ENCODE measurements at regions not wholly inside any gene's neighbourhood (a gene's known extent, or its start where the extent isn't known, plus 50 kb on each side); places are given as distances from the start of the nearest gene placed in this dataset.

- H3K4me3 ChIP-seq (replicated peaks; ENCODE audit: insufficient read depth, low read length), result no peak overlapping the region
Measured at GRCh38 chr3:105108823-105109222, 257.9 kb upstream of the ALCAM start.

DNA sequence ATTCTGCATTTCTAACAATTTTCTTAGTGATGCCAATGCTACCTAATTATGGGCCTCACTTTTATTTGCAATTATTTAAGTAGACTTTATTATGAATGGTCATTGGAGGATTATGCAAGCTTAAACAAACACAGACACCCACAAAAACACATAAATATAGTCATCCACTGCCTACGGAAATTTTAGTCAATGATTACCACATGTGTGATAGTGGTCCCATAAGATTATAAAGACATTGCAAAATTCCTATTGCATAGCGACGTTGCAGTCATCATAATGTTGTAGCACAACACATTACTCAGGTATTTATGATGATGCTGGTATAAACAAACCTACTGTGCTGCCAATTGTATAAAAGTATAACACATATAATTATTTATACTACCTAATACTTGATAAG is 247.8 kb upstream of the ALCAM start:
- Histone ChIP-seq H3K27me3 (ENCODE audit: insufficient read depth, poor library complexity, severe bottlenecking) (no peaks in the 10 kb centered on the region), H3K4me3 (replicated peaks; ENCODE audit: insufficient read depth, low read length) (no peak overlapping the region), H3K27ac (replicated peaks) (no peak overlapping the region)
- DNase-seq (ENCODE audit: low read depth in 1 of 2, low spot score in 1 of 2), result no peak
- TF ChIP-seq GABPA (IDR thresholded peaks at IDR 0.05; ENCODE audit: low read depth) (no peak), SPI1 (IDR thresholded peaks at IDR 0.05; ENCODE audit: borderline replicate concordance, low read depth) (no peak), POLR2AphosphoS5 (IDR thresholded peaks at IDR 0.05; ENCODE audit: low read depth) (no peak)
- TF ChIP-seq, protein P1, sequence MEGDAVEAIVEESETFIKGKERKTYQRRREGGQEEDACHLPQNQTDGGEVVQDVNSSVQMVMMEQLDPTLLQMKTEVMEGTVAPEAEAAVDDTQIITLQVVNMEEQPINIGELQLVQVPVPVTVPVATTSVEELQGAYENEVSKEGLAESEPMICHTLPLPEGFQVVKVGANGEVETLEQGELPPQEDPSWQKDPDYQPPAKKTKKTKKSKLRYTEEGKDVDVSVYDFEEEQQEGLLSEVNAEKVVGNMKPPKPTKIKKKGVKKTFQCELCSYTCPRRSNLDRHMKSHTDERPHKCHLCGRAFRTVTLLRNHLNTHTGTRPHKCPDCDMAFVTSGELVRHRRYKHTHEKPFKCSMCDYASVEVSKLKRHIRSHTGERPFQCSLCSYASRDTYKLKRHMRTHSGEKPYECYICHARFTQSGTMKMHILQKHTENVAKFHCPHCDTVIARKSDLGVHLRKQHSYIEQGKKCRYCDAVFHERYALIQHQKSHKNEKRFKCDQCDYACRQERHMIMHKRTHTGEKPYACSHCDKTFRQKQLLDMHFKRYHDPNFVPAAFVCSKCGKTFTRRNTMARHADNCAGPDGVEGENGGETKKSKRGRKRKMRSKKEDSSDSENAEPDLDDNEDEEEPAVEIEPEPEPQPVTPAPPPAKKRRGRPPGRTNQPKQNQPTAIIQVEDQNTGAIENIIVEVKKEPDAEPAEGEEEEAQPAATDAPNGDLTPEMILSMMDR (IDR thresholded peaks at IDR 0.05; ENCODE audit: insufficient read depth, low read length), result no peak
- TF ChIP-seq, protein P2, sequence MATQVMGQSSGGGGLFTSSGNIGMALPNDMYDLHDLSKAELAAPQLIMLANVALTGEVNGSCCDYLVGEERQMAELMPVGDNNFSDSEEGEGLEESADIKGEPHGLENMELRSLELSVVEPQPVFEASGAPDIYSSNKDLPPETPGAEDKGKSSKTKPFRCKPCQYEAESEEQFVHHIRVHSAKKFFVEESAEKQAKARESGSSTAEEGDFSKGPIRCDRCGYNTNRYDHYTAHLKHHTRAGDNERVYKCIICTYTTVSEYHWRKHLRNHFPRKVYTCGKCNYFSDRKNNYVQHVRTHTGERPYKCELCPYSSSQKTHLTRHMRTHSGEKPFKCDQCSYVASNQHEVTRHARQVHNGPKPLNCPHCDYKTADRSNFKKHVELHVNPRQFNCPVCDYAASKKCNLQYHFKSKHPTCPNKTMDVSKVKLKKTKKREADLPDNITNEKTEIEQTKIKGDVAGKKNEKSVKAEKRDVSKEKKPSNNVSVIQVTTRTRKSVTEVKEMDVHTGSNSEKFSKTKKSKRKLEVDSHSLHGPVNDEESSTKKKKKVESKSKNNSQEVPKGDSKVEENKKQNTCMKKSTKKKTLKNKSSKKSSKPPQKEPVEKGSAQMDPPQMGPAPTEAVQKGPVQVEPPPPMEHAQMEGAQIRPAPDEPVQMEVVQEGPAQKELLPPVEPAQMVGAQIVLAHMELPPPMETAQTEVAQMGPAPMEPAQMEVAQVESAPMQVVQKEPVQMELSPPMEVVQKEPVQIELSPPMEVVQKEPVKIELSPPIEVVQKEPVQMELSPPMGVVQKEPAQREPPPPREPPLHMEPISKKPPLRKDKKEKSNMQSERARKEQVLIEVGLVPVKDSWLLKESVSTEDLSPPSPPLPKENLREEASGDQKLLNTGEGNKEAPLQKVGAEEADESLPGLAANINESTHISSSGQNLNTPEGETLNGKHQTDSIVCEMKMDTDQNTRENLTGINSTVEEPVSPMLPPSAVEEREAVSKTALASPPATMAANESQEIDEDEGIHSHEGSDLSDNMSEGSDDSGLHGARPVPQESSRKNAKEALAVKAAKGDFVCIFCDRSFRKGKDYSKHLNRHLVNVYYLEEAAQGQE (IDR thresholded peaks at IDR 0.05; ENCODE audit: insufficient replicate concordance, low read depth), result no peak

More at GRCh38 chr3:105108823-105109222, 257.9 kb upstream of the ALCAM start:
- no peak for DNase-seq (ENCODE audit: low read depth in 1 of 2, low spot score in 1 of 2)
- Histone ChIP-seq H3K27me3 (ENCODE audit: insufficient read depth, poor library complexity, severe bottlenecking) (no peaks in the 10 kb centered on the region), H3K27ac (replicated peaks) (no peak overlapping the region)
- TF ChIP-seq, protein P2 (IDR thresholded peaks at IDR 0.05; ENCODE audit: insufficient replicate concordance, low read depth), result no peak
- TF ChIP-seq POLR2AphosphoS5 (IDR thresholded peaks at IDR 0.05; ENCODE audit: low read depth) (no peak), SPI1 (IDR thresholded peaks at IDR 0.05; ENCODE audit: borderline replicate concordance, low read depth) (no peak), GABPA (IDR thresholded peaks at IDR 0.05; ENCODE audit: low read depth) (no peak)
- TF ChIP-seq, protein P1 (IDR thresholded peaks at IDR 0.05; ENCODE audit: insufficient read depth, low read length), result no peak

DNA sequence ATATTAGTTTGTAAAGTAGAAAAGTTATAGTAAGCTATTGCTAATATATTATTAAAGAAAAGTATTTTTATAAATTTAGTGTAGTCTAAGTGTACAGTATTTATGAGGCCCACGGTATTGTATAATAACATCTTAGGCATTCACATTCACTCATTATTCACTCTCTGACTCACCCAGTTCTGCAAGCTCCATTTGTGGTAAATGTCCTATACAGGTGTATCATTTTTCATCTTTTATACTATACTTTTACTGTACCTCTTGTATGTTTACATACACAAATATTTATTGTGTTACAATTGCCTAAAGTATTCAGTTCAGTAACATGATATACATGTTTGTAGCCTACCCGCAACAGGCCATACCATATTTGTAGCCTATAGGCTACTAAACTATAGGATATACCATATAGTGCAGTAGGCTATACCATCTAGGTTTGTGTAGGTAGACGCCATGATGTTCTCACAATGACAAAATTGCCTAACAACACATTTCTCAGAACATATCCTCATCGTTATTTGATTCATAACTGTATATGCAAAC is 246.8 kb upstream of the ALCAM start:
- TF ChIP-seq SPI1 (IDR thresholded peaks at IDR 0.05; ENCODE audit: borderline replicate concordance, low read depth), result no peak
- TF ChIP-seq, protein P1 (IDR thresholded peaks at IDR 0.05; ENCODE audit: insufficient read depth, low read length), result no peak
- TF ChIP-seq GABPA (IDR thresholded peaks at IDR 0.05; ENCODE audit: low read depth), result no peak
- TF ChIP-seq, protein P2 (IDR thresholded peaks at IDR 0.05; ENCODE audit: insufficient replicate concordance, low read depth), result no peak
- TF ChIP-seq POLR2AphosphoS5 (IDR thresholded peaks at IDR 0.05; ENCODE audit: low read depth), result no peak
- no peak for DNase-seq (ENCODE audit: low read depth in 1 of 2, low spot score in 1 of 2)
- Histone ChIP-seq H3K27ac (replicated peaks) (no peak overlapping the region), H3K27me3 (ENCODE audit: insufficient read depth, poor library complexity, severe bottlenecking) (no peaks in the 10 kb centered on the region), H3K4me3 (replicated peaks; ENCODE audit: insufficient read depth, low read length) (no peak overlapping the region)

Measured in HL-60 (cell line).